GM12878 (cell line): ENCODE measurements at regions not wholly inside any gene's neighbourhood (a gene's known extent, or its start where the extent isn't known, plus 50 kb on each side); places are given as distances from the start of the nearest gene placed in this dataset.

ENCODE experiments used
- ATAC-seq: fragments of 200-7000 bp; cut with Tn5 transposase; 3 replicates; pipeline ENCODE4 v1.9.1; 2020; ENCODE audit warnings: mild to moderate bottlenecking, moderate library complexity
- BruUV-seq: library from RNA; stranded (reverse); fragments of 400-500 nt; replicated peaks from 2 replicates; lab custom pipeline; 2021; lab: Mats Ljungman, UMichigan
- CTCF ChIA-PET: fragments of 300-600 bp; sonication (Branson Sonifier 250); formaldehyde crosslinking; extraction: SDS; loops from one replicate; lab custom pipeline; 2021; ENCODE audit warnings: inconsistent platforms; lab: Yijun Ruan, JAX
- POLR2A ChIA-PET: fragments of 350-600 bp; formaldehyde crosslinking; extraction: SDS; loops from one replicate; lab custom pipeline; 2021; ENCODE audit warnings: inconsistent platforms; lab: Charles Lee
- RAD21 ChIA-PET: fragments of 300-600 bp; sonication (Branson Sonifier 250); formaldehyde crosslinking; loops from one replicate; lab custom pipeline; 2023; ENCODE audit warnings: antibody characterized with exemption; ENCODE audit not compliant: unreplicated experiment; lab: Charles Lee
- SMC1A ChIA-PET: fragments of 300-600 bp; sonication (Branson Sonifier 250); formaldehyde crosslinking; loops from one replicate; lab custom pipeline; 2023; ENCODE audit not compliant: unreplicated experiment, uncharacterized antibody; lab: Charles Lee
- DNase-seq: peaks from one replicate; pipeline ENCODE4 v3.0.0-alpha.2; 2011; ENCODE audit warnings: low read depth, low spot score
- FAIRE-seq: peaks from 3 replicates; lab custom pipeline; 2011; peaks lifted over from hg19 to GRCh38; lab: Jason Lieb, UNC
- H2AFZ ChIP-seq: 2 replicates; pipeline ENCODE4 v1.6.0; 2011; ENCODE audit warnings: low read depth, low read length, control low read depth; ENCODE audit not compliant: control insufficient read depth
- H3K27ac ChIP-seq: 2 replicates; pipeline ENCODE4 v1.5.1; 2011; ENCODE audit warnings: control low read depth; ENCODE audit not compliant: control insufficient read depth, insufficient read depth
- H3K27me3 ChIP-seq, 2 experiments: replicated peaks in 1 of 2; 2 replicates each; pipeline versions ENCODE4 v1.6.0 to v1.6.1; 2011; ENCODE audit warnings: low read length in 1 of 2; ENCODE audit not compliant: control insufficient read depth in 2 of 2, insufficient read depth in 2 of 2
- H3K36me3 ChIP-seq, 2 experiments: 2 replicates each; pipeline ENCODE4 v1.5.1; 2011; ENCODE audit warnings: low read length in 1 of 2; ENCODE audit not compliant: control insufficient read depth in 2 of 2, insufficient read depth in 2 of 2
- H3K4me1 ChIP-seq: 2 replicates; pipeline ENCODE4 v1.6.1; 2011; ENCODE audit warnings: mild to moderate bottlenecking, low read length, moderate library complexity, mixed read lengths; ENCODE audit not compliant: control insufficient read depth, insufficient read depth
- H3K4me2 ChIP-seq: 2 replicates; pipeline ENCODE4 v1.6.0; 2011; ENCODE audit warnings: control low read depth; ENCODE audit not compliant: control insufficient read depth, insufficient read depth
- H3K4me3 ChIP-seq: fragments of 200-600 bp; sonication (generic); 2 replicates; pipeline ENCODE4 v1.5.1; 2016
- H3K79me2 ChIP-seq: 2 replicates; pipeline ENCODE4 v1.6.0; 2011; ENCODE audit warnings: low read length; ENCODE audit not compliant: control insufficient read depth, insufficient read depth
- H3K9ac ChIP-seq: 2 replicates; pipeline ENCODE4 v1.8.0; 2011; ENCODE audit warnings: low read length, control low read depth, mixed read lengths; ENCODE audit not compliant: control insufficient read depth, insufficient read depth
- H3K9me3 ChIP-seq: replicated peaks from 3 replicates; pipeline ENCODE4 v1.5.1; 2011; ENCODE audit warnings: mild to moderate bottlenecking, low read length; ENCODE audit not compliant: control insufficient read depth, insufficient read depth
- H4K20me1 ChIP-seq: 2 replicates; pipeline ENCODE4 v1.6.0; 2011; ENCODE audit not compliant: control insufficient read depth, insufficient read depth
- ATF2 ChIP-seq: IDR thresholded peaks from 2 replicates; pipeline ENCODE4 v1.6.1; 2012; ENCODE audit warnings: low read length, inconsistent platforms
- CHD2 ChIP-seq: IDR thresholded peaks from 2 replicates; pipeline ENCODE4 v1.6.1; 2011; ENCODE audit warnings: low read depth, low read length, improper control_type of control experiment, borderline replicate concordance
- CHD4 ChIP-seq: fragments of 200-600 bp; sonication (generic); IDR thresholded peaks from 2 replicates; pipeline ENCODE4 v1.6.1; 2016; ENCODE audit warnings: mild to moderate bottlenecking
- CREB1 ChIP-seq: IDR thresholded peaks from 2 replicates; pipeline ENCODE4 v1.6.1; 2012; ENCODE audit warnings: low read depth, mild to moderate bottlenecking, inconsistent platforms
- CTCF ChIP-seq, 3 experiments: IDR thresholded peaks in 2 of 3; conservative IDR thresholded peaks in 1 of 3; 2 replicates each; pipeline ENCODE4 v1.5.1; 2011; ENCODE audit warnings: low read depth in 3 of 3, low read length in 3 of 3, mild to moderate bottlenecking in 3 of 3, control low read depth in 2 of 3, moderate library complexity in 2 of 3, inconsistent platforms in 1 of 3, mixed read lengths in 1 of 3; ENCODE audit not compliant: control insufficient read depth in 2 of 3, insufficient read depth in 1 of 3; ENCODE audit errors: extremely low read depth in 1 of 3
- EED ChIP-seq: sonication (generic); IDR thresholded peaks from 2 replicates; pipeline ENCODE4 v1.6.1; 2016; ENCODE audit warnings: antibody characterized with exemption, low read depth
- MTA3 ChIP-seq: IDR thresholded peaks from 2 replicates; pipeline ENCODE4 v1.6.1; 2012; ENCODE audit warnings: low read length, inconsistent platforms, borderline replicate concordance
- SMARCA5 ChIP-seq: fragments of 450-650 bp; IDR thresholded peaks from 2 replicates; pipeline ENCODE4 v1.6.1; 2017; ENCODE audit warnings: mild to moderate bottlenecking
- SUPT20H ChIP-seq: IDR thresholded peaks from 2 replicates; pipeline ENCODE4 v1.6.1; 2011; ENCODE audit warnings: low read depth, mild to moderate bottlenecking, low read length, moderate library complexity, borderline replicate concordance; ENCODE audit not compliant: control insufficient read depth
- TARDBP ChIP-seq: IDR thresholded peaks from 2 replicates; pipeline ENCODE4 v1.6.1; 2016; ENCODE audit warnings: borderline replicate concordance
- ZNF207 ChIP-seq: fragments of 450-650 bp; IDR thresholded peaks from 2 replicates; pipeline ENCODE4 v1.6.1; 2014; ENCODE audit warnings: antibody characterized with exemption, mild to moderate bottlenecking, borderline replicate concordance
- WGBS: methylation state at CpG from one replicate; pipeline ENCODE4 v1.1.6; 2016; ENCODE audit warnings: low lambda C conversion rate; ENCODE audit not compliant: insufficient replicate concordance, insufficient coverage; ENCODE audit errors: missing lambda C conversion rate; 5-methylcytosine and 5-hydroxymethylcytosine counted together
- in situ Hi-C: fragments of 300-500 bp; cut with MboI; formaldehyde crosslinking; loops from 9 replicates; pipeline ENCODE4 v1.14.3; 2018; ENCODE audit warnings: mixed read lengths
- intact Hi-C: fragments of 100-400 bp; cut with micrococcal nuclease; formaldehyde crosslinking; loops from one replicate; pipeline ENCODE4 v1.14.2; 2022; ENCODE audit not compliant: unreplicated experiment
- TF ChIP-seq, protein P1 (sequence below): IDR thresholded peaks from 2 replicates; pipeline ENCODE4 v1.6.1; 2012; ENCODE audit warnings: low read depth, low read length, improper control_type of control experiment

- RAD21 ChIA-PET = no interaction called here
- H4K20me1 ChIP-seq = no peaks in the 10 kb centered on the region
- CTCF ChIA-PET = no interaction called here
- H3K4me1 ChIP-seq = no peaks in the 10 kb centered on the region
- no peak overlapping the region for H3K4me3 ChIP-seq
- H3K79me2 ChIP-seq = no peaks in the 10 kb centered on the region
- POLR2A ChIA-PET = no interaction called here
- H3K36me3 ChIP-seq = no peaks in the 10 kb centered on the region
- no TSS peak for BruUV-seq
- WGBS = 29% methylated on average over 16 of the region's 17 CpGs
- no peak for DNase-seq
- H3K27ac ChIP-seq = no peak overlapping the region
- no peak overlapping the region for H3K9ac ChIP-seq
- SMC1A ChIA-PET = no interaction called here
- TF ChIP-seq TARDBP (no peak), CTCF (IDR thresholded peaks at IDR 0.05 in 2 of 3, conservative IDR thresholded peaks at IDR 0.05 in 1 of 3; ENCODE audit: control insufficient read depth in 2 of 3, extremely low read depth in 1 of 3, insufficient read depth in 1 of 3, low read depth in 3 of 3, low read length in 3 of 3) (no peak), CREB1 (no peak), CHD4 (no peak), ZNF207 (no peak), ATF2 (no peak), EED (no peak), SUPT20H (no peak), CHD2 (no peak), MTA3 (no peak), SMARCA5 (no peak)
- TF ChIP-seq, protein P1, sequence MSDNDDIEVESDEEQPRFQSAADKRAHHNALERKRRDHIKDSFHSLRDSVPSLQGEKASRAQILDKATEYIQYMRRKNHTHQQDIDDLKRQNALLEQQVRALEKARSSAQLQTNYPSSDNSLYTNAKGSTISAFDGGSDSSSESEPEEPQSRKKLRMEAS = no peak
- TF ChIP-seq, all 136 proteins: peak for 0
- Histone ChIP-seq H2AFZ (no peak overlapping the region), H3K9me3 (no peaks in the 10 kb centered on the region), H3K27me3 (no peaks in the 10 kb centered on the region), H3K4me2 (no peak overlapping the region)
- intact Hi-C loops (no loop called here), in situ Hi-C loops (no loop called here)
- FAIRE-seq (no peak), ATAC-seq (no peak)
These were observed 301.7 kb downstream of the PCDH10 start for GRCh38 chr4:133450813-133451212.
